ENCODE measurements at regions not wholly inside any gene's neighbourhood (a gene's known extent, or its start where the extent isn't known, plus 50 kb on each side); places are given as distances from the start of the nearest gene placed in this dataset.

DNA sequence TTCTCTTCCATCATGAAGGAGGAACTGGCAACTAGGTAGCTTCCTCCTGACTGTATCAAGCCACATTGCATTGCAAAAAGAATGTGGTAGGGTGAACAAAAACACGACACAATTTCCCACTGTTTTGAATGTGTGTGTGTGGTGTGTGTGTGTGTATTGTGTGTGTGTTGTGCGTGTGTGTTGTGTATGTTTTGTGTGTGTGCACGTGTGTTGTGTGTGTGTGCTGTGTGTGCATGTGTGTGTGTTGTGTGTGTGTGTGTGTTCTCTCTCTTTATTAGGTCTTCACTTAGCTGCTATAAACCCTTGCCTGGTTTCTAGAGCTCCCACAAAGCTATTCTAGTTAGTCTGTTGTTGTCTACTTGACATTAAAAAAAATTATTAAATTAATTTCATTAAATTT is 550.0 kb upstream of the GYPC start:
- Histone ChIP-seq H3K36me3 (ENCODE audit: control insufficient read depth, insufficient read depth, low read length) (no peaks in the 10 kb centered on the region), H3K4ac (ENCODE audit: low read depth, low read length) (no peak overlapping the region), H4K5ac (ENCODE audit: low read depth, low read length) (no peak overlapping the region), H3K4me3 (ENCODE audit: insufficient read depth, low read depth, low read length) (no peak overlapping the region), H3K23ac (ENCODE audit: low read depth, low read length) (no peak overlapping the region), H3K9me1 (ENCODE audit: insufficient read depth, low read length) (no peaks in the 10 kb centered on the region), H2AK9ac (replicated peaks; ENCODE audit: low read depth, low read length, poor library complexity) (no peak overlapping the region), H3K9ac (ENCODE audit: low read depth, low read length) (no peak overlapping the region), H2BK15ac (ENCODE audit: low read depth, low read length) (no peak overlapping the region), H3K18ac (ENCODE audit: low read depth, low read length) (no peak overlapping the region), H3K56ac (ENCODE audit: extremely low read depth, insufficient read depth, low read length) (no peak overlapping the region), H3K27me3 (ENCODE audit: control insufficient read depth, insufficient read depth, low read length) (no peaks in the 10 kb centered on the region), H3K27ac (ENCODE audit: insufficient read depth, low read length) (no peak overlapping the region), H3K4me1 (ENCODE audit: control insufficient read depth, insufficient read depth, low read length) (no peaks in the 10 kb centered on the region), H3K4me2 (ENCODE audit: low read depth, low read length) (no peak overlapping the region), H4K20me1 (ENCODE audit: insufficient read depth, low read length) (no peaks in the 10 kb centered on the region), H2BK120ac (ENCODE audit: low read depth, low read length) (no peak overlapping the region), H4K8ac (ENCODE audit: low read depth in 2 of 2, low read length in 2 of 2) (no peak overlapping the region), H2BK20ac (ENCODE audit: low read depth, low read length) (no peak overlapping the region), H3K14ac (replicated peaks; ENCODE audit: low read depth, low read length) (no peak overlapping the region), H2BK5ac (ENCODE audit: low read depth, low read length, poor library complexity, severe bottlenecking) (peak overlapping the region; percentile 58), H2AK5ac (ENCODE audit: low read depth, low read length) (no peak overlapping the region), H3K9me3 (ENCODE audit: control insufficient read depth, insufficient read depth, low read length) (peaks cover 5% of the 10 kb centered on the region; the same call in 1 of the 2 replicates), H4K91ac (ENCODE audit: insufficient read depth, low read depth, low read length) (no peak overlapping the region), H3K79me1 (ENCODE audit: low read depth in 1 of 2, low read length in 2 of 2) (no peaks in the 10 kb centered on the region), H2AFZ (replicated peaks; ENCODE audit: low read length, poor library complexity) (no peak overlapping the region)
- ATAC-seq (ENCODE audit: low read depth): no peak
- ChIA-PET CTCF (no interaction called here), POLR2A (ENCODE audit: unreplicated experiment) (no interaction called here)
- intact Hi-C loops (cut with micrococcal nuclease) (no loop called here), dilution Hi-C loops (cut with HindIII; ENCODE audit: low sequenced_read_pairs, unreplicated experiment) (no loop called here), in situ Hi-C loops (cut with MboI; ENCODE audit: low sequenced_read_pairs) (no loop called here)
- BruUV-seq (replicated peaks): no TSS peak
- no peak for DNase-seq
- WGBS, 2 experiments (ENCODE audit: extremely low coverage in 2 of 2, insufficient read length in 1 of 2): no CpG with 5 or more reads among the region's 3 CpGs
- no peak for TF ChIP-seq NFE2L2 (IDR thresholded peaks at IDR 0.05; ENCODE audit: low read depth, low read length)
- TF ChIP-seq, protein P1, sequence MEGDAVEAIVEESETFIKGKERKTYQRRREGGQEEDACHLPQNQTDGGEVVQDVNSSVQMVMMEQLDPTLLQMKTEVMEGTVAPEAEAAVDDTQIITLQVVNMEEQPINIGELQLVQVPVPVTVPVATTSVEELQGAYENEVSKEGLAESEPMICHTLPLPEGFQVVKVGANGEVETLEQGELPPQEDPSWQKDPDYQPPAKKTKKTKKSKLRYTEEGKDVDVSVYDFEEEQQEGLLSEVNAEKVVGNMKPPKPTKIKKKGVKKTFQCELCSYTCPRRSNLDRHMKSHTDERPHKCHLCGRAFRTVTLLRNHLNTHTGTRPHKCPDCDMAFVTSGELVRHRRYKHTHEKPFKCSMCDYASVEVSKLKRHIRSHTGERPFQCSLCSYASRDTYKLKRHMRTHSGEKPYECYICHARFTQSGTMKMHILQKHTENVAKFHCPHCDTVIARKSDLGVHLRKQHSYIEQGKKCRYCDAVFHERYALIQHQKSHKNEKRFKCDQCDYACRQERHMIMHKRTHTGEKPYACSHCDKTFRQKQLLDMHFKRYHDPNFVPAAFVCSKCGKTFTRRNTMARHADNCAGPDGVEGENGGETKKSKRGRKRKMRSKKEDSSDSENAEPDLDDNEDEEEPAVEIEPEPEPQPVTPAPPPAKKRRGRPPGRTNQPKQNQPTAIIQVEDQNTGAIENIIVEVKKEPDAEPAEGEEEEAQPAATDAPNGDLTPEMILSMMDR (conservative IDR thresholded peaks at IDR 0.05; ENCODE audit: low read depth, low read length): no peak
- TF ChIP-seq CHD1 (IDR thresholded peaks at IDR 0.05; ENCODE audit: low read depth, low read length): no peak
- TF ChIP-seq RCOR1 (IDR thresholded peaks at IDR 0.05; ENCODE audit: insufficient replicate concordance, low read length): no peak
- TF ChIP-seq, protein P2, sequence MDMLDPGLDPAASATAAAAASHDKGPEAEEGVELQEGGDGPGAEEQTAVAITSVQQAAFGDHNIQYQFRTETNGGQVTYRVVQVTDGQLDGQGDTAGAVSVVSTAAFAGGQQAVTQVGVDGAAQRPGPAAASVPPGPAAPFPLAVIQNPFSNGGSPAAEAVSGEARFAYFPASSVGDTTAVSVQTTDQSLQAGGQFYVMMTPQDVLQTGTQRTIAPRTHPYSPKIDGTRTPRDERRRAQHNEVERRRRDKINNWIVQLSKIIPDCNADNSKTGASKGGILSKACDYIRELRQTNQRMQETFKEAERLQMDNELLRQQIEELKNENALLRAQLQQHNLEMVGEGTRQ (IDR thresholded peaks at IDR 0.05; ENCODE audit: low read depth, low read length): no peak
- no peak for TF ChIP-seq SMC3 (IDR thresholded peaks at IDR 0.05; ENCODE audit: low read depth, low read length)
- TF ChIP-seq MAFK (IDR thresholded peaks at IDR 0.05; ENCODE audit: low read depth, low read length): no peak
- TF ChIP-seq BHLHE40 (IDR thresholded peaks at IDR 0.05; ENCODE audit: low read depth, low read length): no peak
- TF ChIP-seq RAD21 (IDR thresholded peaks at IDR 0.05; ENCODE audit: low read length): no peak
- TF ChIP-seq POLR2A (IDR thresholded peaks at IDR 0.05; ENCODE audit: low read depth, low read length): no peak
- no peak for TF ChIP-seq FOS (IDR thresholded peaks at IDR 0.05; ENCODE audit: low read depth, low read length)
- TF ChIP-seq, protein P3, sequence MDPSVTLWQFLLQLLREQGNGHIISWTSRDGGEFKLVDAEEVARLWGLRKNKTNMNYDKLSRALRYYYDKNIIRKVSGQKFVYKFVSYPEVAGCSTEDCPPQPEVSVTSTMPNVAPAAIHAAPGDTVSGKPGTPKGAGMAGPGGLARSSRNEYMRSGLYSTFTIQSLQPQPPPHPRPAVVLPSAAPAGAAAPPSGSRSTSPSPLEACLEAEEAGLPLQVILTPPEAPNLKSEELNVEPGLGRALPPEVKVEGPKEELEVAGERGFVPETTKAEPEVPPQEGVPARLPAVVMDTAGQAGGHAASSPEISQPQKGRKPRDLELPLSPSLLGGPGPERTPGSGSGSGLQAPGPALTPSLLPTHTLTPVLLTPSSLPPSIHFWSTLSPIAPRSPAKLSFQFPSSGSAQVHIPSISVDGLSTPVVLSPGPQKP (IDR thresholded peaks at IDR 0.05; ENCODE audit: borderline replicate concordance, low read depth, low read length): no peak
- no peak for TF ChIP-seq CEBPB (IDR thresholded peaks at IDR 0.05; ENCODE audit: low read depth, low read length)
- TF ChIP-seq MXI1 (IDR thresholded peaks at IDR 0.05; ENCODE audit: borderline replicate concordance, low read depth, low read length): no peak

Data from IMR-90 (cell line).